Progenitor cell of endocrine pancreas (in vitro differentiated cells): ENCODE measurements at regions not wholly inside any gene's neighbourhood (a gene's known extent, or its start where the extent isn't known, plus 50 kb on each side); places are given as distances from the start of the nearest gene placed in this dataset.

Experiments
- DNase-seq: peaks from one replicate; pipeline ENCODE4 v3.0.0; 2021; ENCODE audit warnings: low spot score; ENCODE audit not compliant: unreplicated experiment
- H3K27ac Mint-ChIP-seq: 2 replicates; pipeline ENCODE4 v1.8.0; 2021; ENCODE audit warnings: mild to moderate bottlenecking, moderate library complexity, mixed read lengths
- H3K27me3 Mint-ChIP-seq: 2 replicates; pipeline ENCODE4 v1.8.0; 2021; ENCODE audit warnings: mixed read lengths
- H3K36me3 Mint-ChIP-seq: 2 replicates; pipeline ENCODE4 v1.8.0; 2022; ENCODE audit warnings: mixed read lengths; ENCODE audit not compliant: insufficient read depth
- H3K4me1 Mint-ChIP-seq: 2 replicates; pipeline ENCODE4 v1.8.0; 2021; ENCODE audit warnings: low read depth, mixed read lengths
- H3K4me3 Mint-ChIP-seq: 2 replicates; pipeline ENCODE4 v1.8.0; 2021; ENCODE audit warnings: low read depth, mild to moderate bottlenecking, moderate library complexity, mixed read lengths
- H3K9me3 Mint-ChIP-seq: 2 replicates; pipeline ENCODE4 v1.8.0; 2021; ENCODE audit warnings: low read depth, mixed read lengths
- TF ChIP-seq, protein P1 (sequence below): fragments of 200-600 bp; sonication (generic); IDR thresholded peaks from one replicate; pipeline ENCODE4 v1.5.0; 2021; ENCODE audit warnings: antibody characterized with exemption, mild to moderate bottlenecking; ENCODE audit not compliant: unreplicated experiment

DNA sequence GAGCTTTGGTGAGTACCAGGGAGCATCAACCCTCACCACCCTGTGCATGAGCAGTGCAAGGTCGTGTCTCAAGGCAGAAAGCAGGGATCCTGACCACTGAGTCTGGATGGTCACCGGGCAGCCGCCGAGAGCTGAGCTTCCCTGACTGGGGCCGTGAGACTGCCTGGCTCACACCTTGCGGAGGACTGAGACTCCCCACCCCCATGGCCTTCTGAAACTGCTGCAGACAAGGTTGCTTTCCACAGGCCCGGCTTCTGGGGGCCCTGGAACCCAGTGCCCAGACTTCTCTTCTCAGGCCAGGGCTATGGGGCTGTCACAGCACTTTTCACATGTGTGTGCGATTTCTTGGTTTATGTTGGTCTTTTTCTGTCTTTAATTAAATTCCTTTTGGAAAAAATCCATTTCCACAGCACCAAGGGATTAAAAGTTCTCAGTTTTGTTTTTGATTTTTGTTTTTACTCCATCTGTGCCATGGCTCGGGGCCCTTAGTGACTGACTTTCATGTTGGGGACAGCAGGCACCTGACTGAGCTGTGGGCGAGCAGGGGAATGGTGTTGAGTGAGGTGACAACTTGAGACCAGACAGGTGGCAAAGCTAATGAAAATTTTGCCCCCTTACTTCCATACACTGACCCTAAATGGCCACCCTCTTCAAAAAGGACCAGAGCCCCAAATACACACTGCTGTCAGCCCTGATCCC is 297.9 kb downstream of the CYP26B1 start:
- TF ChIP-seq, protein P1, sequence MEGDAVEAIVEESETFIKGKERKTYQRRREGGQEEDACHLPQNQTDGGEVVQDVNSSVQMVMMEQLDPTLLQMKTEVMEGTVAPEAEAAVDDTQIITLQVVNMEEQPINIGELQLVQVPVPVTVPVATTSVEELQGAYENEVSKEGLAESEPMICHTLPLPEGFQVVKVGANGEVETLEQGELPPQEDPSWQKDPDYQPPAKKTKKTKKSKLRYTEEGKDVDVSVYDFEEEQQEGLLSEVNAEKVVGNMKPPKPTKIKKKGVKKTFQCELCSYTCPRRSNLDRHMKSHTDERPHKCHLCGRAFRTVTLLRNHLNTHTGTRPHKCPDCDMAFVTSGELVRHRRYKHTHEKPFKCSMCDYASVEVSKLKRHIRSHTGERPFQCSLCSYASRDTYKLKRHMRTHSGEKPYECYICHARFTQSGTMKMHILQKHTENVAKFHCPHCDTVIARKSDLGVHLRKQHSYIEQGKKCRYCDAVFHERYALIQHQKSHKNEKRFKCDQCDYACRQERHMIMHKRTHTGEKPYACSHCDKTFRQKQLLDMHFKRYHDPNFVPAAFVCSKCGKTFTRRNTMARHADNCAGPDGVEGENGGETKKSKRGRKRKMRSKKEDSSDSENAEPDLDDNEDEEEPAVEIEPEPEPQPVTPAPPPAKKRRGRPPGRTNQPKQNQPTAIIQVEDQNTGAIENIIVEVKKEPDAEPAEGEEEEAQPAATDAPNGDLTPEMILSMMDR, result no peak
- no peak for DNase-seq

GRCh38 chr2:71849111-71849510 is 298.6 kb downstream of the CYP26B1 start:
- Mint-ChIP-seq H3K9me3 (no peaks in the 10 kb centered on the region), H3K4me1 (no peaks in the 10 kb centered on the region), H3K27ac (no peak overlapping the region), H3K27me3 (peaks cover 8% of the 10 kb centered on the region), H3K36me3 (no peaks in the 10 kb centered on the region), H3K4me3 (no peak overlapping the region)
- TF ChIP-seq, protein P1, result no peak
- DNase-seq, result no peak

More for the DNA sequence above, 297.9 kb downstream of the CYP26B1 start:
- Mint-ChIP-seq H3K27me3 (peaks cover 11% of the 10 kb centered on the region), H3K9me3 (no peaks in the 10 kb centered on the region), H3K4me1 (no peaks in the 10 kb centered on the region), H3K27ac (no peak overlapping the region), H3K36me3 (no peaks in the 10 kb centered on the region), H3K4me3 (no peak overlapping the region)

GRCh38 chr2:71846669-71847291 is 300.9 kb downstream of the CYP26B1 start:
- H3K4me1 Mint-ChIP-seq, result no peaks in the 10 kb centered on the region
- no peak for DNase-seq
- peaks cover 7% of the 10 kb centered on the region for H3K27me3 Mint-ChIP-seq
- no peak overlapping the region for H3K27ac Mint-ChIP-seq
- no peaks in the 10 kb centered on the region for H3K9me3 Mint-ChIP-seq
- H3K4me3 Mint-ChIP-seq, result no peak overlapping the region
- TF ChIP-seq, protein P1, result no peak
- no peaks in the 10 kb centered on the region for H3K36me3 Mint-ChIP-seq

DNA sequence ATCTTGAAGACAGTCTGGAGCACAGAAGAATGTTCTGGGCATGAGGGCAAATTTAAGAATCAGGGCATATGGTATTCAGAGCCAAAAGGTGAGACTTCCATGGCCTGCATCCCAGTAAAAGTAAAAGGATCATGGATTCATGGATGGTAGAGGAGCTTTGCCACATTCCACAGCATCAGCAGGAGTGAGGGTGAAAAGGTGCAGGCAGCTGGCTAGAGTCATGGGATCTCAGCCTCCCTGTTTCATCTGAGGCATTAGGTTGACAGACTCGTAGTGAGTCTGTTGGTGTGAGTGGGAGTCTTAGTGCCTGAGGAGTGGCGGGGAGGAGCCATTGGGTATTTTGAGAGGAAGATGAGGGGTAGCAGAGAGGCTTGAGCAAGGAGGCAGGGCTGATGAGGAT is 301.6 kb downstream of the CYP26B1 start:
- Mint-ChIP-seq H3K27ac (no peak overlapping the region), H3K9me3 (no peaks in the 10 kb centered on the region), H3K36me3 (no peaks in the 10 kb centered on the region), H3K27me3 (peaks cover 12% of the 10 kb centered on the region), H3K4me1 (no peaks in the 10 kb centered on the region), H3K4me3 (no peak overlapping the region)
- TF ChIP-seq, protein P1, result no peak
- DNase-seq, result no peak

- Mint-ChIP-seq H3K4me3 (no peak overlapping the region), H3K27me3 (peaks cover 12% of the 10 kb centered on the region), H3K9me3 (no peaks in the 10 kb centered on the region), H3K4me1 (no peaks in the 10 kb centered on the region), H3K27ac (no peak overlapping the region), H3K36me3 (no peaks in the 10 kb centered on the region)
- TF ChIP-seq, protein P1, result no peak
- no peak for DNase-seq
Observed at GRCh38 chr2:71844967-71845366, 302.7 kb downstream of the CYP26B1 start.
